ENCODE measurements at regions not wholly inside any gene's neighbourhood (a gene's known extent, or its start where the extent isn't known, plus 50 kb on each side); places are given as distances from the start of the nearest gene placed in this dataset.

DNA sequence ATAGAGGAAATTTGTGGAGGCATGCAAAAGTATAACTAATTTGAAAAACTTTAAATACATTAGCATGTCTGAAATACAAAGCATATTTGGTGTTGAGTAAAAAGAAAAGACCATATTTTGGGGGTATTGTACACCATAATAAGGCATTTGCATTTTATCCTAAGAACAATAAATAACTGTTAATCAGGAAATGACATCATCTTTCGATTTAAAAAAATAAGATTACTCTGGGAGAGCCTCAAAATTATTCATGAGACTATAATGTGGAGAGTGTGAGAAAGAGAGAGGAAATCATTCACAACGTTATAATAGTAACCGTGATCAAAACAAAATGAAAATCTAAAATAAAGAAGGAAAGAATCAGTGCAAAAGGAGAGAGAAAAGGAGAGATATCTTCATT lies 712.3 kb upstream of the POT1 start:
- TF ChIP-seq CTCF (IDR thresholded peaks at IDR 0.05) (no peak), ZFX (IDR thresholded peaks at IDR 0.05; ENCODE audit: borderline replicate concordance) (no peak)
